ENCODE measurements at regions not wholly inside any gene's neighbourhood (a gene's known extent, or its start where the extent isn't known, plus 50 kb on each side); places are given as distances from the start of the nearest gene placed in this dataset.

DNA sequence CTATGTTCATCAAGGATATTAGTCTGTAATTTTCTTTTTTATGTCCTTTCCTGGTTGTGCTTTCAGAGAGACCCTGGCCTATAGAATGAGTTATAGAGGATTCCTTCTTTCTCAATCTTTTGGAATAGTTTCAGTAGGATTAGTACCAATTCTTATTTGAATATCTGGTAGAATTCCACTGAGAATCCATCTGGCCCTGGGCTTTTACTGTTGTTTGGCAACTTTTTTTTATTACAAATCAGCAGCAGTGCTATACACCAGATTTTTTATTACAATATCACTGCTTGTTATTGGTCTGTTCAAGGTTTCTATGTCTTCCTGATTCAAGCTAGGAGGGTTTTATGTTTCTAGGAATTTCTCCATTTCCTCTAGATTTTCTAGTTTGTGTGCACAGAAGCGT is 50.0 kb upstream of the NRSN1 start:
- TF ChIP-seq CTCF (IDR thresholded peaks at IDR 0.05; ENCODE audit: extremely low read depth in 1 of 2, insufficient read depth in 1 of 2, low read depth in 1 of 2, low read length in 2 of 2) (no peak), FOS (IDR thresholded peaks at IDR 0.05; ENCODE audit: borderline replicate concordance, insufficient read depth, low read length) (no peak), JUN (IDR thresholded peaks at IDR 0.05; ENCODE audit: borderline replicate concordance, insufficient read depth, insufficient read length, low read depth) (no peak), EZH2 (IDR thresholded peaks at IDR 0.05; ENCODE audit: borderline replicate concordance, low read depth, low read length, severe bottlenecking) (no peak), POLR2AphosphoS5 (IDR thresholded peaks at IDR 0.05; ENCODE audit: insufficient read depth, low read depth, low read length) (no peak)
